ENCODE measurements at regions not wholly inside any gene's neighbourhood (a gene's known extent, or its start where the extent isn't known, plus 50 kb on each side); places are given as distances from the start of the nearest gene placed in this dataset.
"Not testable (repeated sequence)": the region's sequence is repeated elsewhere in the genome, so short reads cannot be mapped to it uniquely, and the experiment has no call there.

- H3K4me3 ChIP-seq (ENCODE audit: low read depth, low read length); DNase-seq (ENCODE audit: low read depth): not testable (repeated sequence)
Measured at GRCh38 chr17:445839-446238, 93.2 kb upstream of the RPH3AL start, which contains the start of gene RFLNB. TSS of gene RFLNB (minus strand) at chr17:445939.

- no peak overlapping the region for H3K4me3 ChIP-seq (ENCODE audit: low read depth, low read length)
- TF ChIP-seq MAX (IDR thresholded peaks at IDR 0.05; ENCODE audit: low read depth, low read length), result no peak
- TF ChIP-seq CTCF (IDR thresholded peaks at IDR 0.05; ENCODE audit: low read depth, low read length), result no peak
- no peak for TF ChIP-seq POLR2A (IDR thresholded peaks at IDR 0.05; ENCODE audit: extremely low read depth, insufficient read length)
- TF ChIP-seq MYC (IDR thresholded peaks at IDR 0.05; ENCODE audit: low read depth, low read length), result no peak
- DNase-seq (ENCODE audit: low read depth), result no peak
Measured at GRCh38 chr17:444879-445454, 92.4 kb upstream of the RPH3AL start.

- no peak overlapping the region for H3K4me3 ChIP-seq (ENCODE audit: low read depth, low read length)
- DNase-seq (ENCODE audit: low read depth), result no peak
- TF ChIP-seq MYC (IDR thresholded peaks at IDR 0.05; ENCODE audit: low read depth, low read length) (no peak), POLR2A (IDR thresholded peaks at IDR 0.05; ENCODE audit: extremely low read depth, insufficient read length) (no peak), CTCF (IDR thresholded peaks at IDR 0.05; ENCODE audit: low read depth, low read length) (no peak), MAX (IDR thresholded peaks at IDR 0.05; ENCODE audit: low read depth, low read length) (no peak)
Measured at GRCh38 chr17:443109-443508, 90.5 kb upstream of the RPH3AL start.

GRCh38 chr17:441155-441950, 88.7 kb upstream of the RPH3AL start:
- TF ChIP-seq MAX (IDR thresholded peaks at IDR 0.05; ENCODE audit: low read depth, low read length), result no peak
- no peak for TF ChIP-seq MYC (IDR thresholded peaks at IDR 0.05; ENCODE audit: low read depth, low read length)
- no peak for TF ChIP-seq POLR2A (IDR thresholded peaks at IDR 0.05; ENCODE audit: extremely low read depth, insufficient read length)
- no peak for TF ChIP-seq CTCF (IDR thresholded peaks at IDR 0.05; ENCODE audit: low read depth, low read length)
- no peak for DNase-seq (ENCODE audit: low read depth)
- no peak overlapping the region for H3K4me3 ChIP-seq (ENCODE audit: low read depth, low read length)

- no peak for TF ChIP-seq MAX (IDR thresholded peaks at IDR 0.05; ENCODE audit: low read depth, low read length)
- TF ChIP-seq POLR2A (IDR thresholded peaks at IDR 0.05; ENCODE audit: extremely low read depth, insufficient read length), result no peak
- TF ChIP-seq CTCF (IDR thresholded peaks at IDR 0.05; ENCODE audit: low read depth, low read length), result no peak
- TF ChIP-seq MYC (IDR thresholded peaks at IDR 0.05; ENCODE audit: low read depth, low read length), result no peak
- no peak for DNase-seq (ENCODE audit: low read depth)
Measured at GRCh38 chr17:438191-438590, 85.6 kb upstream of the RPH3AL start.

GRCh38 chr17:437545-437944, 84.9 kb upstream of the RPH3AL start:
- no peak for TF ChIP-seq CTCF (IDR thresholded peaks at IDR 0.05; ENCODE audit: low read depth, low read length)
- no peak for TF ChIP-seq MAX (IDR thresholded peaks at IDR 0.05; ENCODE audit: low read depth, low read length)
- no peak for TF ChIP-seq MYC (IDR thresholded peaks at IDR 0.05; ENCODE audit: low read depth, low read length)
- no peak for TF ChIP-seq POLR2A (IDR thresholded peaks at IDR 0.05; ENCODE audit: extremely low read depth, insufficient read length)
- DNase-seq (ENCODE audit: low read depth), result no peak
- no peak overlapping the region for H3K4me3 ChIP-seq (ENCODE audit: low read depth, low read length)

More at GRCh38 chr17:438191-438590, 85.6 kb upstream of the RPH3AL start:
- H3K4me3 ChIP-seq (ENCODE audit: low read depth, low read length), result no peak overlapping the region
